CD4-positive, alpha-beta T cell (primary cell): ENCODE measurements at regions not wholly inside any gene's neighbourhood (a gene's known extent, or its start where the extent isn't known, plus 50 kb on each side); places are given as distances from the start of the nearest gene placed in this dataset.

ENCODE experiments used
- ATAC-seq: fragments of 200-7000 bp; cut with Tn5 transposase; one replicate; pipeline ENCODE4 v1.10.0; 2022; ENCODE audit warnings: mild to moderate bottlenecking; ENCODE audit not compliant: poor library complexity
- CTCF ChIA-PET: fragments of 350-600 bp; sonication (Branson Sonifier 250); formaldehyde crosslinking; loops from one replicate; lab custom pipeline; 2021; ENCODE audit warnings: antibody characterized with exemption, inconsistent platforms; lab: Charles Lee
- POLR2A ChIA-PET: fragments of 350-600 bp; sonication (Branson Sonifier 250); formaldehyde crosslinking; loops from one replicate; lab custom pipeline; 2021; ENCODE audit warnings: antibody characterized with exemption, inconsistent platforms; lab: Charles Lee
- DNase-seq, 14 experiments: peaks; one replicate each; pipeline ENCODE4 v3.0.0-alpha.2; 2013 to 2020; ENCODE audit warnings: mixed read lengths in 2 of 14
- H3K27ac ChIP-seq, 2 donors: one replicate each; pipeline versions ENCODE4 v1.5.1 to v1.7.0; 2013; ENCODE audit warnings: low read length in 2 of 2, low read depth in 1 of 2, mild to moderate bottlenecking in 1 of 2
- H3K27me3 ChIP-seq, 2 experiments: 1 replicate in 1 of 2; 2 replicates in 1 of 2; pipeline versions ENCODE4 v1.6.1 to v1.7.0; 2013; ENCODE audit warnings: low read length in 2 of 2, control low read depth in 1 of 2, mild to moderate bottlenecking in 1 of 2, moderate library complexity in 1 of 2; ENCODE audit not compliant: insufficient read depth in 2 of 2, control insufficient read depth in 1 of 2
- H3K36me3 ChIP-seq: one replicate; pipeline ENCODE4 v1.6.1; 2013; ENCODE audit warnings: low read length, control low read depth; ENCODE audit not compliant: insufficient read depth
- H3K4me1 ChIP-seq: one replicate; pipeline ENCODE4 v1.6.1; 2013; ENCODE audit warnings: low read length, control low read depth; ENCODE audit not compliant: insufficient read depth
- H3K4me3 ChIP-seq: one replicate; pipeline ENCODE4 v1.5.1; 2013; ENCODE audit warnings: mild to moderate bottlenecking, low read length, moderate library complexity
- H3K9me3 ChIP-seq, 2 experiments: 1 replicate in 1 of 2; 2 replicates in 1 of 2; pipeline versions ENCODE4 v1.6.1 to v1.7.0; 2013; ENCODE audit warnings: low read length in 2 of 2, mild to moderate bottlenecking in 2 of 2, control low read depth in 1 of 2, moderate library complexity in 1 of 2; ENCODE audit not compliant: control insufficient read depth in 1 of 2, insufficient read depth in 1 of 2
- H3K27ac Mint-ChIP-seq: one replicate; pipeline ENCODE4 v1.8.0; 2020; ENCODE audit warnings: mixed read lengths
- H3K27me3 Mint-ChIP-seq: one replicate; pipeline ENCODE4 v1.8.0; 2021; ENCODE audit warnings: mixed read lengths
- H3K36me3 Mint-ChIP-seq: one replicate; pipeline ENCODE4 v1.8.0; 2021; ENCODE audit warnings: low read depth, mixed read lengths
- H3K4me1 Mint-ChIP-seq: one replicate; pipeline ENCODE4 v1.8.0; 2021; ENCODE audit warnings: low read depth, mixed read lengths
- H3K4me3 Mint-ChIP-seq: one replicate; pipeline ENCODE4 v1.8.0; 2020; ENCODE audit warnings: mild to moderate bottlenecking, mixed read lengths
- H3K9me3 Mint-ChIP-seq: one replicate; pipeline ENCODE4 v1.8.0; 2020; ENCODE audit warnings: mixed read lengths
- intact Hi-C, 2 experiments: fragments of 100-400 bp; cut with DNase I in 1 of 2; cut with micrococcal nuclease in 1 of 2; formaldehyde crosslinking; loops; one replicate each; pipeline versions ENCODE4 v1.15.1 to v1.9.0; 2023 to 2025; cut with DNase I, micrococcal nuclease
- TF ChIP-seq, protein P1 (sequence below): fragments of 200-600 bp; IDR thresholded peaks from one replicate; pipeline ENCODE4 v1.8.0; 2022; ENCODE audit warnings: antibody characterized with exemption, mild to moderate bottlenecking

DNA sequence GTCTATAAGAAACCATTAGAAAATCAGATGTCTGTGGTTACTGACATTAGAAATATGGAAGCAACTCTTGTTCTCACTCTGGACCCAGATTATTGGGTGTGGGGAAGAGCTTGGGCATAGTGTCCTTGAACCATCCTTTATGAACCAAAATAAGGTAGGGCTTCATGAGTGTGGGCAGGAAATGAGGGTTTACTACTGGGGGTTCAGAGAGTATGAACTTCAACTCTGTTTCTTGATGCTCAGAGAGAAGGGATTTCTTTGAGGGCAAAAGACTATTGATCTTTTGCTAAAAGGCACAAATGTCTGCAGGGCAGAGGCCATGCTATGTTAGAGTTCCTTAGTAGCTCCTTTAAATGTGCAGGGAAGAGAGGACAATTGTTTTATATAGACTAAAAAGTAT lies 183.3 kb upstream of the ATP2B1 start:
- Histone ChIP-seq H3K4me3 (no peak overlapping the region), H3K36me3 (no peaks in the 10 kb centered on the region), H3K4me1 (no peaks in the 10 kb centered on the region), H3K27ac (no peak overlapping the region), H3K27me3 (no peaks in the 10 kb centered on the region), H3K9me3 (no peaks in the 10 kb centered on the region)
- no peaks in the 10 kb centered on the region for H3K27me3 Mint-ChIP-seq
- H3K27ac Mint-ChIP-seq: no peak overlapping the region
- POLR2A ChIA-PET: no interaction called here
- no peaks in the 10 kb centered on the region for H3K36me3 Mint-ChIP-seq
- CTCF ChIA-PET: no interaction called here
- peaks cover 38% of the 10 kb centered on the region for H3K4me1 Mint-ChIP-seq
- DNase-seq: no peak
- H3K4me3 Mint-ChIP-seq: no peak overlapping the region
- TF ChIP-seq, protein P1, sequence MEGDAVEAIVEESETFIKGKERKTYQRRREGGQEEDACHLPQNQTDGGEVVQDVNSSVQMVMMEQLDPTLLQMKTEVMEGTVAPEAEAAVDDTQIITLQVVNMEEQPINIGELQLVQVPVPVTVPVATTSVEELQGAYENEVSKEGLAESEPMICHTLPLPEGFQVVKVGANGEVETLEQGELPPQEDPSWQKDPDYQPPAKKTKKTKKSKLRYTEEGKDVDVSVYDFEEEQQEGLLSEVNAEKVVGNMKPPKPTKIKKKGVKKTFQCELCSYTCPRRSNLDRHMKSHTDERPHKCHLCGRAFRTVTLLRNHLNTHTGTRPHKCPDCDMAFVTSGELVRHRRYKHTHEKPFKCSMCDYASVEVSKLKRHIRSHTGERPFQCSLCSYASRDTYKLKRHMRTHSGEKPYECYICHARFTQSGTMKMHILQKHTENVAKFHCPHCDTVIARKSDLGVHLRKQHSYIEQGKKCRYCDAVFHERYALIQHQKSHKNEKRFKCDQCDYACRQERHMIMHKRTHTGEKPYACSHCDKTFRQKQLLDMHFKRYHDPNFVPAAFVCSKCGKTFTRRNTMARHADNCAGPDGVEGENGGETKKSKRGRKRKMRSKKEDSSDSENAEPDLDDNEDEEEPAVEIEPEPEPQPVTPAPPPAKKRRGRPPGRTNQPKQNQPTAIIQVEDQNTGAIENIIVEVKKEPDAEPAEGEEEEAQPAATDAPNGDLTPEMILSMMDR: no peak
- no peak for ATAC-seq
- H3K9me3 Mint-ChIP-seq: peaks cover 7% of the 10 kb centered on the region
- intact Hi-C loops: loop anchor here in 1 of 2 experiments (5.0 kb wide), 1 partner anchor 35 kb away; no protein-coding TSS in a partner anchor

DNA sequence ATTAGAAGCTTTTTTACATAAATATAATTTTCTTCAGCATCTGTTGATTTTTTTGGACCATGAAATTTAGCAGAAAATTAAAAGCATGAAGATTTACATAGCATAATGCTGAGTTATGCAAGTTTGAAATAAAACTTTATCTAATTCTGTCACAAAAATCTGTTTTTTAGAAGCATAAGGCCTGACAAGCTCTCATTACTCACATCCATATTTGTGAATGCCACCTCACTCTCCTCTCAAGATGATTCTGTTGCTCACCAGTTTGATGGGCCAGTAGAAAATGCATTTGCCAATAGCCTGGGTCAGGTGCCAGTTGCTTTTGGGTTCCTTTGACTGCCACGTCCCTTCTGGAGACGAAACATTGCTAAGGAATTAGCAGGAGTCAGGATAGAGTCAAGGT lies 181.5 kb upstream of the ATP2B1 start:
- DNase-seq: no peak
- Histone ChIP-seq H3K27me3 (no peaks in the 10 kb centered on the region), H3K36me3 (no peaks in the 10 kb centered on the region), H3K27ac (no peak overlapping the region), H3K4me3 (no peak overlapping the region), H3K9me3 (no peaks in the 10 kb centered on the region), H3K4me1 (no peaks in the 10 kb centered on the region)
- intact Hi-C loops: loop anchor here in 1 of 2 experiments (5.0 kb wide), 1 partner anchor 33 kb away; no protein-coding TSS in a partner anchor
- ATAC-seq: no peak
- ChIA-PET CTCF (no interaction called here), POLR2A (no interaction called here)
- H3K4me3 Mint-ChIP-seq: no peak overlapping the region
- TF ChIP-seq, protein P1: no peak
- H3K9me3 Mint-ChIP-seq: peaks cover 7% of the 10 kb centered on the region
- H3K4me1 Mint-ChIP-seq: peaks cover 30% of the 10 kb centered on the region
- no peaks in the 10 kb centered on the region for H3K36me3 Mint-ChIP-seq
- no peak overlapping the region for H3K27ac Mint-ChIP-seq
- H3K27me3 Mint-ChIP-seq: no peaks in the 10 kb centered on the region

DNA sequence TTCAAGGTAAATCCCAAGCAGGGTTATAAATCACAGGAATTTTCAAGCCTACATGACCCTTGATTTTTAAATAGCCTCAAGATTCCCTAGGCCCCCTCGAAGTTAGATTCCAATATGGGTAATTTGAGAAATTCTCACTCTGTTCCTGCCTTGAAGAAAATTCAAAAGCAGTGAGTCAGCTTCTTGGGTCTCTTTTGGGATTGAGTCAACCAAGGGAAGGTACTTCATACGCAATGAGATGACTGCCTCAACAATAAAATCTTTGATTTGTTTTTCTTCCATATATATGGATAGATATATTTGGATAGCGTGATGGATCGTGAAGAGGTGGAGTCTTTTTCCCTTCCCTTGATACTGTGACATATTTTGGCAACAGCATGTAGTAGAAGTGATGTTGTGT lies 180.4 kb upstream of the ATP2B1 start:
- no peak overlapping the region for H3K4me3 Mint-ChIP-seq
- H3K4me1 Mint-ChIP-seq: peaks cover 26% of the 10 kb centered on the region
- no peaks in the 10 kb centered on the region for H3K27me3 ChIP-seq
- peaks cover 7% of the 10 kb centered on the region for H3K9me3 Mint-ChIP-seq
- no peaks in the 10 kb centered on the region for H3K9me3 ChIP-seq
- H3K4me3 ChIP-seq: no peak overlapping the region
- ChIA-PET POLR2A (no interaction called here), CTCF (no interaction called here)
- H3K36me3 Mint-ChIP-seq: no peaks in the 10 kb centered on the region
- TF ChIP-seq, protein P1: no peak
- H3K4me1 ChIP-seq: no peaks in the 10 kb centered on the region
- H3K36me3 ChIP-seq: no peaks in the 10 kb centered on the region
- H3K27ac Mint-ChIP-seq: no peak overlapping the region
- ATAC-seq (no peak), DNase-seq (no peak)
- intact Hi-C loops: loop anchor here in 1 of 2 experiments (5.0 kb wide), 1 partner anchor 48 kb away; no protein-coding TSS in a partner anchor
- no peak overlapping the region for H3K27ac ChIP-seq
- no peaks in the 10 kb centered on the region for H3K27me3 Mint-ChIP-seq
